HG02588 (cell line): ENCODE measurements at regions not wholly inside any gene's neighbourhood (a gene's known extent, or its start where the extent isn't known, plus 50 kb on each side); places are given as distances from the start of the nearest gene placed in this dataset.

ENCODE experiments used
- ATAC-seq: cut with Tn5 transposase; IDR thresholded peaks from one replicate; pipeline ENCODE4 v1.9.1; 2021; ENCODE audit warnings: mild to moderate bottlenecking, moderate library complexity; ENCODE audit not compliant: unreplicated experiment

DNA sequence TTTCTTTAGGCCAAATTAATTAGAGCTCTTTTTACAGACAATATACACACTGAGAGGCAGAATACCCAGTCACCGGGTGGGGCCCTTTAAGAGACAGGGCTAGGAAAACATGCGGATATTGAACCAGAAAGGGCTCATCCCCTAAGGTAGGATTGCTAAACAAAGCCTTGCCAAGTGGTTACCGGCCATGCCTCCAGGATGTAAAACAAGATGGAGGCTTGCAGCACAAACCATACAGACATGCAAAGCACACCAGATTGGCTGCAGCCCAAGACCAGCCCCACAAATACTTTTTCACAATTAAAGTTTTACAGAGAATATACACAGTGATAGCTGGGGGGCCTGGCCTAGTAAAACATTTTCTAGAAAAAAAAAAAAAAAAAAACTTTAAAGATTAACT is 210.0 kb downstream of the KLHL4 start:
- no peak for ATAC-seq

DNA sequence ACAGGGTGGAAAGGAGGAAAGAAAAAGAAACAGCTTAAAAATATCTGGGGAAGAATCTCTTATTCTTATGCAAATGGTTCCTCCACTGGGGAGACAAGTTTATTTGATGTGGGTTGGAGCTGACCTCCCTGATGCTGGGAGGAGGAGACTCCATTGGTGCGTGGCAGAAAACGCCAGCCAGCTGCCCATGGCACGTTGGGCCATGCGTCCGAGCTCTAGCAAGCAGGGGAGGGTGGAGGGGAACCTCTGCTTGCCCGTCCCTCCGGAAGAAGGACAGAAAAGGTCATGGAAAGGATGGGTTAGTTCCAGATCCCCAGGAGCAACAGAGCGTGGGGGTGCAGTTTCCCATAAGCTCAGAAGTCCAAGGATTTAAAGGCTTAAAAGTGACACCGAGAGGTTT is 210.4 kb downstream of the KLHL4 start:
- ATAC-seq, result no peak

DNA sequence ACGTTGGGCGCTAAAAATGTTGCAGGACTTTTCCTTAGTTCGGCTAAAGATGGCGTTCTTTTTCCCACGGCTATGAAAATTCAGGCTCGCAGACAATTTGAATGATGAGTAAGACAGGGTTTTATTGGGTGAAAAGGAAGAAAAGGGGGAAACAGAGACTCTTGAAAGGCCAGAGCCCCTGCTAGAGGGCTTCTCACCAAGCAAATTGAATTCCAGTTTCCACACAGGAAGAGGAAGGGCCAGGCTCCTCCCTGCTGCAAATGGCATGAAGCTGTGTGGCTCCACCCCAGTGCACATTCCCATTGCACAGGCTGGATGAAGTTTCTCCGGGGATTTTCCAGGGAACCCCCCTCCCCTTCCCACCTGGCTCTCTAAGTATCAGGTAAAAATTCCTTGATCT is 210.9 kb downstream of the KLHL4 start:
- no peak for ATAC-seq

DNA sequence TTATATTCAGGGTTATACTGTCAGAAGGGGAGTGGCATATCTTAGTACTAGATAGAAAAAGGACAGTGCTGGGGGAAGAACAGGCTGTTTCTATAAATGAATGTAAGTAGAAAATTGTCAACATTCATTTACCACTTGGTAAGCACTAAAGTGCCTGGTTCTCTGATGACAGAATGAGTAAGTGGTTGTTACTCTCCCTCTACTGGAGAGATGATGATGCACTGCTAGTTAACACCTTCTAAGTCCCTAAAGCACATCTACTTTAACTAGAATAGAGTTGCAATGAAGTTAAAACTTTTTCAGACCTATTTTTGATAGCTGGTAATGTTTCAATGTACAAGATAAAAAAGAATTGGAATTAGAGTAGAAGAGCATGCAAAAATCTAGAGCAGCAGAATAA is 214.5 kb downstream of the KLHL4 start:
- ATAC-seq, result no peak

DNA sequence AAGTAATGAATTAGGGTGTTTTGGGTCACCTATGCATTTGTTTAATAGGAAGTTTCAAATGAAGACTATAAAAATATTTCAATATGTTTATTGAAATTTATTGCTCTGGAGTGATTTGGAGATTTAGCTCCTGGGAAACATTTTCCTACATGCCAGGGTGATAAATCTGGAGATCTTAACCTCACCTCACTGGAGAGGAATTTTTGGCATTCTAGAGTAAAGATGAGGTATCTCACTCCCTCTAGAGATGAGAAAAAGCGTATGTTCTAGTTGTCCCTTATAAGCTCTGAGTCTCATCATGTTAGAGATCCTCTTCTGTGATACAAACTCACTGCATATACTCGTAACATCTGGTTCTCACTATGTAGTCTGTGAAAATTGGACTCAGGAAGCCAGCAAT is 219.0 kb downstream of the KLHL4 start:
- ATAC-seq, result no peak

DNA sequence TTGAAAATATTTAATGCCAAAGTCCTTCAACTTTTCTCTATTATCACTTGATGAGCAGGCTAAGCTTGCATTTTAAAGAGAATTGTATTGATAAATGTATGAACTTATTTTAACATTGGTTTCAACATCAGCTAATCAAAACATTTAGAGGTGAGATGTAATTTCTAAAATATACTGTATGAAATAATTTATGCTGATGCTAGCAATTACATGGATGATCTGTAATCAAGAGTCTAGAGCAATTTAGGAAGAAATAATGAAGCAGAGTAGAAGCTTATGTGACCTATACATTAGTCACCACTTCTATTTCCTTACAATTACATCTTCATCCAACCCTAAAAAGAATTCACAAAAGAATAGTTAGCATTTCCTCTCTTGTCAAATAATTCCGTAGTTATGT is 226.8 kb downstream of the KLHL4 start:
- ATAC-seq, result no peak

DNA sequence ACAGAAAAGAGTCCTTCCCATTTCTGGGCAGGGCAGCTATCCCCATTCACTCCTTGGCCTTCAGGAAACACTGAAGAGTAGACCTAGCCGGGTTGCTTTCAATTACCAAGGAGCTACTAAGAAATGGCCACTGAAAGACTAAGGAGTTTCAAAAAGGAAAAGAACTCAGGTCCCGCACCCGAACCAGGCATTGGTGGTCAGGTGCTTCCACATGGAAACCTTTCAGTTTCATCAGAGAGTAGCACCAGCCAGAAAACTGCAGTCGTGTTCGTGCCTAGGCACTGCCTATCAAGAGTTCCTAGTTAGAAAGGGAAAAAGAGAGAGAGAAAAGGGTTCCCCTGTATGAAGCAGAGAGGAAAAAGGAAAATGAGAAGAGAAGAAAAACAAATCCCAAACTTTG is 237.9 kb downstream of the KLHL4 start:
- ATAC-seq, result no peak

DNA sequence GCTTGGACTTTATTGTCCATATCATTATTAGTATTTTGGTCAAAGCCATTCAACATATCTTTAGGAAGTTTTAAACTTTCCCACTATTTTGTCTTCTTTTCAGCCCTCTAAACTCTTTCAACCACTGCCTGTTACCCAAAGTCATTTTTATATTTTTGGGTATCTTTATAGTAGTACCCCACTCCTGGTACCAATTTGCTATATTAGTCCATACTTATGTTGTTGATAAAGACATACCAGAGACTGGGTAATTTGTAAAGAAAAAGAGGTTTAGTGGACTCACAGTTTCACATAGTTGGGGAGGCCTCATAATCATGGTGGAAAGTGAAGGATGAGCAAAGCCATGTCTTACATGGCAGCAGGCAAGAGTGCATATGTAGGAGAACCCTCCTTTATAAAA is 271.4 kb downstream of the KLHL4 start:
- ATAC-seq, result no peak

DNA sequence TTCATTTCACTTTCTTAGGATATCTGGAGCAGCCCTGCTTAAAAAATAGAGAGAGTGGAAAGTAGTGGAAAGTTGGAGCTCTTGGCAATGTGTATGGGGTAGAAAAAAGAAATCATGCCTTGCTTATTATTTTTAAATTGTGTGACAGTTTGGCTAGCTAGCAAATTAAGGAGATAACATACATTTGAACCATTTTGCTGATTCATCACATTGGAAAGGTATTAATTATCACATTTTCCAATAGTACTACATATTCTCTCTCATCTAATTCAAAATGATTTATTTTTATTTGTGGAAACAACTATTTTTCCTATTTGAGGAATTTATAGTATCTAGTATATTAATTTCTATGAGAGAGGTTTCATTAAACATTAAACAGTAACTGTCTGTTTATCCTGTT is 280.4 kb downstream of the KLHL4 start:
- no peak for ATAC-seq

DNA sequence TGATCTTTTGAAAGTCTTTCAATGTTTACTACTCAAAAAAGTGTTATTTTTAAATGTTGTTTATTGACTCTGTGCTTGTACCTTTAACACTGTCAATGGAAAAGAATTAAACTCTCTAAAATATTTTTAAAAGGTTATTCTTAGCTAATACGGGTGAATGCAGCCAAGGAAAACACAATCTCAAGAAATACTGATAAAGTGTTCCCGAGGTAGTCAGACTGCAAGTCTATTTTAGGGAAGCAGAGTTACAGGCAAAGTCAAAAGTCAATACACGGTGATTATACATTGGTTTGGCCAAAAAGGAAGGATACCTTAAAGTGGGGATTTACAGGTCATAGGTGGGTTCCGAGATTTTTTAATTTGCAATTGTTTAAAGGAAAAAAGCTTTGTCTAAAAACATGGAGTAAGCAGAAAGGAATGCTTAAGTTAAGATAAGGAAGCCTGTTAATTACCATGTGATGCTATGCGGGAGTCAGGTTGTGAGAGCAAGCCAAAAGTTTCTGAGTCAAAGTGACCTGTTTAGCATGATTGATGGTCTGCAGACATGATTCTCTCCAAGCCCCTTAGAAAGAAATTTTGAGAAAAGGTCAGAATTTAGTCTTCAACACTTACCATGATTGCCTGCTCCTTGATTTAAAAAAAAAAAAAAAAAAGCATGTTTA is 288.4 kb downstream of the KLHL4 start:
- ATAC-seq, result no peak

DNA sequence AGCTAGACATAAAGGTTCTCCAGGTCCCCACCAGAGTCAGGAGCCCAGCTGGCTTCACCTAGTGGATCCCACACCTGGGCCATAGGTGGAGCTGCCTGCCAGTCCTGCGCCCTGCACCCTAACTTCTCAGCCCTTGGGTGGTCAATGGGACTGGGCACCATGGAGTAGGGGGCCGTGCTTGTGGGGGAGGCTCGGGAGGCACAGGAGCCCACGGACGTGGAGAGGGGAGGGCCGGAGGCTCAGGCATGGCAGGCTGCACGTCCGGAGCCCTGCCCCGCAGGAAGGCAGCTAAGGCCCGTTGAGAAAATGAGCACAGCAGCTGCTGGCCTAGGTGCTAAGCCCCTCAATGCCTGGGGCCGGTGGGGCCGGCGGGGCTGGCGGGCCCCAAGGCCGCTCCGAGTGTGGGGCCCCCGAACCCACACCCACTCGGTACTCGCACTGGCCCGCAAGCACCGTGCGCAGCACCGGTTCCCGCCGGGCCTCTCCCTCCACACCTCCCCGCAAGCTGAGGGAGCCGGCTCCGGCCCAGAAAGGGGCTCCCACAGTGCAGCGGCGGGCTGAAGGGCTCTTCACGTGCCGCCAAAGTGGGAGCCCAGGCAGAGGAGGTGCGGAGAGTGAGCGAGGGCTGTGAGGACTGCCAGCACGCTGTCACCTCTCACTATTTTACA is 291.1 kb downstream of the KLHL4 start:
- ATAC-seq, result no peak

DNA sequence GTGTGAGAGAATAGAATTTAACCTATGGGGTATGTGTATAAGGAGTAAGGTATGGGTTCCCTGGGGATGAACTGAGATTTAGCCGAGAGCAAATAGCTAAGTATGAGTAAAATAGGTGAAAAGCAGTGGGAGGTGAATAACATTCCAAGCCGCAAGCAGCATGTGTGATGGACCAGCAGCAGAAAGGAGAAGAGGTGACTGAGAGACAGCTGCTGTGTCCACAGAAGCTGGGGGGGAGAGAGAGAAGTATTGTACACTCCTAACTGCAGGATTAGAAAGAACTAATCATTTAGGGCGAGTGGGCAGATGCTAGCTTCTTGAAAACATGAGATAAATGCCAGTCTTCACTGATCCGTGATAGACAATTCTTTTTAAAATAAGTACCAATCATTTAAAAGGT is 296.0 kb downstream of the KLHL4 start:
- no peak for ATAC-seq

DNA sequence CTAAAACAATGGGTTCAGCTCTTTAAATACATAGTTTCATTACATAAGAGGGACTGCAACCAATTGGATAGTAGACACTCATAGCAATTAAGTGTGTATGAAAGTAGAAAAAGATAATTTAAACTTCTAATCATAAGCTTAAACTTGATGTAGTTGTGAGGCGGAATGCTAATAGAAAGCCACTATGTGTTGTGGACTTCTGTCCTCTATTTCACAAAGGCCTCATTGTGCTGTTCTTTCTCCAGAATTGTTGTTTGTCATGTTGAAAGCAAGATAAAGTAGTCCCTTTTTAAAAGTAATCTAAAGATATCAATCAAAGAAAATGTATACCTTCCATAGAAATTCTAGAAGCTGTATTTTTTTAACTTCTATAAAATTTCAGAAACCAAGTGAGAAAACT is 329.4 kb downstream of the KLHL4 start:
- ATAC-seq, result no peak

DNA sequence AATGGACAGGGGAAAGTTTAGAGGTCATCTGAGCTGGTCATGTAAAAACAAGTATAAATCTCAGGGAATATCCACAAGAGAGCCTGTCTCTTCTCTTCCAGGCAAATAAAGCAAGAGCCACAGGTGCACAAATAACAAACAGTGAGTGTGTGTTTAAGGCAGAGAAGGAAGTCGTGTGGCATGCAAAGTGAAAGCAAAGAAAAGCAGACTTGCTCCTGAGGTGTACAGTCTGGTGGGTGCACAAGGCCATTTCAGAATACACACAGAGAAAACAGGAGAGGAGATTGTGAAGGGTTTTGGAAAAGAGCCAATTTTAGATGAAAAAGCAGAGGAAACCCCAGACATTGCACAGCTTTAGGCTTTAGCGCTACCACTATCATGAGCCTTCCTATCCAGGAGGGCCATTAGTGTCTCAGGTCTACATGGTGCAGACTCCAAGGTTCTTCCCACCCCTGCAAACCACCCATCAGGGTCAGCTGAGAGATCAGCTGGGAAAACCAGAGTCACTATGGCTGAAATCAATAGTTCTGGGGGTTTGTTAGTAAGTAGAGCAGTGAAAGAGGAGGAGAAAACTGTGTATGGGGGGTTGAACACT is 355.8 kb downstream of the KLHL4 start:
- ATAC-seq, result no peak

DNA sequence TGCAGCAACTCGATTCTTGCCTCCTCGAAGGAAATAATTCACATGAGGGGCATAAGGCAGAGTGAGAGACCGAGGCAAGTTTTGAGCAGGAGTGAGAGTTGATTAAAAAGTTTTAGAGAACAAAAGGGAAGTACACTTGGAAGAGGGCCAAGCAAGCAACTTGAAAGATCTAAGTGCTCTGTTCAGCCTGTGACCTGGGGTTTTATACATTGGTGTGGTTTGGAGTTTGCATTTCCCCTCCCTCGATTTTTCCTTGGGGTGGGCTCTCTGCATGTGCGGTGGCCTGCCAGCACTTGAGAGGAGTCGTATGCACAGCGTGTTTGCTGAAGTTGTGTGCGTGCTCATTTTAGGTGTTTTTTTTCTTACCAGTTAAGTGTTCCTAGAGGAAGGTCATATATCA is 356.4 kb downstream of the KLHL4 start:
- no peak for ATAC-seq

DNA sequence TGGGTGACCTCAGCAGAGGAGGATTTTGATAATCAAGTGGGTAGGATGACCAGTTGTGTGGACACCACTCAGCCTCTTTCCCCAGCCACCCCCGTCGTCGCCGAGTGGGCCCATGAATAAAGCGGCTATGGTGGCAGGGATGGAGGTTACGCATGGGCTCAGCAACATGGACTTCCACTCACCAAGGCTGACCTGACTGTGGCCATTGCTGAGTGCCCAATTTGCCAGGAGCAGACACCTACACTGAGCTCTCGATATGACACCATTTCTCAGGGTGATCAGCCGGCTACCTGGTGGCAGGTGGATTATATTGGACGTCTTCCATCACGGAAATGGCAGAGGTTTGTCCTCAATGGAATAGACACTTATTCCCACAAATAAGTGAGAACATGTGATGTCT is 361.3 kb downstream of the KLHL4 start:
- no peak for ATAC-seq

DNA sequence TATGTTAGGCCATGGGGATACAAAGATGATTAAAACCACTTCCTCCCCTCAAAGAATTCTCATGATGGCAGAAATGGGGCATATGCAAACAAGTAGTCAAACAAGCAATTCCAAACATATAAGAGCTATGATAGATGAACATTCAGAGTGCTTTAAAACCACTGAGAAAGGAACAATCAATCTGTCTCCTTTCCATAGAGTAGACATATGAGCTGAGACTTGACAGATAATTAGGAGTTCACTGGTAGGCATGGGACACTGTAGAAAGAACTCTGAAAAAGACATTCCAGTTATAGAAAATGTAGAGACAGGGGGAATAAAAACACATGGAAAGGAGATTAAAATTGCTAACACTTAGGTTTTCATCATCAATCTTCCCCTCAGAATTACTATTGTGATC is 372.8 kb downstream of the KLHL4 start:
- ATAC-seq, result no peak

DNA sequence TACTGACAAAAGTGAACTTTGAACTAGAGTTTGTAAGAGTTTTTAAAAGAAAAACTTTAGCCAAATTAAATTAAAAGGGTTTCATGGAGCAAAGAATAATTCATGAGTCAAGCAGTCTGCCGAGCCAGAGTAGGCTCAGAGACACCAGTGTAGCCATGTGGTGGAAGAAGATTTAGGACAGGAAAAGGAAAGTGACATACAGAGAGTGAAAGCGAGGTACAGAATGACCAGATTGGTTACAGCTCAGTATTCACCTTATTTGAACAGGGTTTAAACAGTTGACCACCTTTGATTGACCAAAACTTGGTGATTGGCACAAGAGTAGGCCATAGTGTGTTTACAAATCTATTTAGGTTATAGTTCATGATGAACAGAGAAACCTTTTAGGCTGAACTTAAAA is 377.8 kb downstream of the KLHL4 start:
- ATAC-seq, result no peak

DNA sequence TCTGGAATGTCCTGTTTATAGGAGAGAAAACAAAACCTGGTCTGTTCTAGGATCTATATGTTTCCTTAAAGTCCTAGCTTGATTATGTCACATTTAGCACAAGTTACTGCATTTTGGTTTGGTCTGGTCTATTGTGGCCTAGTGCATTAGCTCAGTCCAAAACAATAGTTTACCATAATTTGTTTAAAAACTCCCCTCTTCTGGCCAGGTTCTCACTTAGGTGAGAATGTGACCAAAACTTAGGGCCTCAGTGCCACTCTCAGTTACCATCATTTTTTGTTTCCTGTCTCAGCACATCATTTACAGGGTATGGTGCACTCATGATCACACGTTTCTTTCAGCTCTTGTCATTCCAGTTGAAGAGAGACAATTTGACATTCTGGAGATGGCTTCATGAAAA is 378.5 kb downstream of the KLHL4 start:
- ATAC-seq, result no peak

DNA sequence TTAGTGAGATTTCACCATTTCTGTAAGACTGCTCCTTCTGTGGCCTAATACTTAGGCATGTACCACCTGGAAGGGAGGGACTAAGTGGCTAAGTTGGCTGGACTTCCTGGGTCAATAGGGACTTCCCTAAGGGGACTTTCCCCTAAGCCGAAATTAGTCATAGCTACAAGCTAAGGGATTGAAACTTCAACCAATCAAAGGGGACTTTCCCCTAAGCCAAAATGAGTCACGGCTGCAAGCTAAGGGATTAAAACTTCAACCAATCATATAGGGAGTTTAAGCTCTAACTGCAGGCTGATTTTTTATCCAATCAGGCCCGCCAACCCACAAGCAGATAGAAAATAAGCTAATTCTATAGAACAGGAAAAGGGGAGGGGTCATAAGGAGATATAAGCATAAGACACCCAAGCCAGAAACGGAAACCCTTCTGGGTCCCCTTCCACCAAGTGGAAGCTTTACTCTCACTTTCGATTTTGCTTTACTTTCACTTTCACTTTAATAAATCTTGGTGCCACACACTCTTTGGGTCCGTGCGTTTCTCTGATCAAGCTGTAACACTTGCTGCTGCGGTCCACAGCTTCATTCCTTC is 382.8 kb downstream of the KLHL4 start:
- peak; percentile 77 for ATAC-seq

DNA sequence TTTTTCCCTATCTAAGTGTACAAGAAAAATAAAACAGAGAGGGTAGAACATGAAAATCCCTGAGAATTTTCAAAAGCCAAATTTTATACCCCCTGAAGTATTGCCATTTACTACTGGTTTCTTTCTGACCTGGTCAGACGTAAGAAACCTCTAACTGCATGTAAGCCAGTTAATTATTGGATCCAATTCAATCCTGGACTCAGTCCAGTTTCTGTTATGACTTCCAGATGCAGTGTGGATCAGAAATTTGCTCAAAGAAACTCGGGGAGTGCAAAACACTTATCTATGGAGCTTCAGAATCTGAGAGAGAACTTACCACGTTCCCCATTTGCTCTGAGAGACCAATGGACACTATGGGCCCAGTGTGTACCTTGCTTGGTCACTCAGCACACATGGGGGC is 383.5 kb downstream of the KLHL4 start:
- ATAC-seq, result no peak

DNA sequence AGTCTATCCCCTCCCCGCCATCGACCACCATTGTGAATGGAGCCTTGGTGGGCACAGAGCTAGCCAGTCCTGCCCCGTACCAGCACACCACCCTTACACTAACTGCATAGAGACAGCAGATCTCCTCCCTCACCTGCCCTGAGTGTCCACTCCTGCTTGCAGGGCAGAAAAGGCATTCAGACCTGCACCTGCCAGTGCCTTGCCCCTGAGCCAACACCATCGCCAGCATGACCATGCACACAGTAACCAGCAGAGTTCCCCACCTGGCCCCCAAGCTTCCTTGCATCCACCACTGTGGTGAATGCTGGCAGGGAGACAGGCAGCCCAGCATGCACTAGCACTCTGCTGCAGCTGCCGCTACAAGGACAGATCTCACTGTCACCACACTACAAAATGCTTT is 397.1 kb downstream of the KLHL4 start:
- ATAC-seq, result no peak
